Spleen (tissue), 7 donors: ENCODE measurements at regions not wholly inside any gene's neighbourhood (a gene's known extent, or its start where the extent isn't known, plus 50 kb on each side); places are given as distances from the start of the nearest gene placed in this dataset.

Experiments
- CTCF ChIP-seq, 11 experiments: fragments of 200-600 bp in 7 of 11; fragments of 450-650 bp in 4 of 11; sonication (generic) in 4 of 11; IDR thresholded peaks in 8 of 11; conservative IDR thresholded peaks in 3 of 11; 1 replicate in 7 of 11; 2 replicates in 4 of 11; pipeline versions ENCODE4 v1.4.0 to v1.8.0; 2016 to 2021; ENCODE audit warnings: antibody characterized with exemption in 11 of 11, inconsistent platforms in 4 of 11, mild to moderate bottlenecking in 1 of 11
- POLR2A ChIP-seq, 3 donors: fragments of 450-650 bp; IDR thresholded peaks; one replicate each; pipeline ENCODE4 v1.5.1; 2017; ENCODE audit warnings: antibody characterized with exemption in 3 of 3, mild to moderate bottlenecking in 1 of 3
- POLR2AphosphoS5 ChIP-seq, 3 donors: sonication (generic); formaldehyde crosslinking; IDR thresholded peaks; one replicate each; pipeline ENCODE4 v1.5.1; 2017; ENCODE audit warnings: antibody characterized with exemption in 3 of 3
- donor health status: DM: no; HTN: no; CAD: no; lungs with moderate emphysema.
- donor health status: DM: no; HTN: no; CAD: no.
- donor health status: DM: no; HTN: no; CAD: no.

- TF ChIP-seq CTCF (IDR thresholded peaks at IDR 0.05 in 8 of 11, conservative IDR thresholded peaks at IDR 0.05 in 3 of 11) (no peak), POLR2AphosphoS5 (IDR thresholded peaks at IDR 0.05) (no peak), POLR2A (IDR thresholded peaks at IDR 0.05) (no peak)
Observed at GRCh38 chr5:34578962-34579361, 77.2 kb upstream of the RAI14 start.
